ENCODE measurements at regions not wholly inside any gene's neighbourhood (a gene's known extent, or its start where the extent isn't known, plus 50 kb on each side); places are given as distances from the start of the nearest gene placed in this dataset.

DNA sequence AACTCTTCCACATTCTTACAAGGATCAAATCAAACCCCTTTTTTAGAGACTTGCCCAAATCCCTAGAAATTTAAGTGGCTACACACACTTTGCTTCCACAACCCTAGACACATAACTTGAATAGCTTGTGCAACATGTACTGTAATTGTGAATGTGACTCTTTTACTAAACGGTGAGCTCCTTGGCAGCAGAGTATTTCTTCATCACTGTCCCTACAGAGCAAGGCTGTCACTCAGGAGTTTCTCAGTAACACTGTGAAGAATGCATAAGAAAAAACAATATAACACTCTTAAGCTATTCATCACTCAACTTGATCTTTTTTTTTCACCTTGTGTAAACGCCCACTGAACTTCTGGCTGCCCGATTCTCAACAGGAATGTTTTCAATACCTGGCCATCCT is 53.8 kb upstream of the ADAMTS18 start:
- no peak overlapping the region for H3K4me3 ChIP-seq (ENCODE audit: control insufficient read depth, low read depth, low read length)
- TF ChIP-seq, protein P1, sequence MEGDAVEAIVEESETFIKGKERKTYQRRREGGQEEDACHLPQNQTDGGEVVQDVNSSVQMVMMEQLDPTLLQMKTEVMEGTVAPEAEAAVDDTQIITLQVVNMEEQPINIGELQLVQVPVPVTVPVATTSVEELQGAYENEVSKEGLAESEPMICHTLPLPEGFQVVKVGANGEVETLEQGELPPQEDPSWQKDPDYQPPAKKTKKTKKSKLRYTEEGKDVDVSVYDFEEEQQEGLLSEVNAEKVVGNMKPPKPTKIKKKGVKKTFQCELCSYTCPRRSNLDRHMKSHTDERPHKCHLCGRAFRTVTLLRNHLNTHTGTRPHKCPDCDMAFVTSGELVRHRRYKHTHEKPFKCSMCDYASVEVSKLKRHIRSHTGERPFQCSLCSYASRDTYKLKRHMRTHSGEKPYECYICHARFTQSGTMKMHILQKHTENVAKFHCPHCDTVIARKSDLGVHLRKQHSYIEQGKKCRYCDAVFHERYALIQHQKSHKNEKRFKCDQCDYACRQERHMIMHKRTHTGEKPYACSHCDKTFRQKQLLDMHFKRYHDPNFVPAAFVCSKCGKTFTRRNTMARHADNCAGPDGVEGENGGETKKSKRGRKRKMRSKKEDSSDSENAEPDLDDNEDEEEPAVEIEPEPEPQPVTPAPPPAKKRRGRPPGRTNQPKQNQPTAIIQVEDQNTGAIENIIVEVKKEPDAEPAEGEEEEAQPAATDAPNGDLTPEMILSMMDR (IDR thresholded peaks at IDR 0.05; ENCODE audit: control insufficient read depth, insufficient read depth, low read depth, low read length, missing control alignments), result no peak
- no peak for DNase-seq (ENCODE audit: low read depth)

GRCh38 chr16:77491091-77491490 is 56.3 kb upstream of the ADAMTS18 start:
- TF ChIP-seq, protein P1 (IDR thresholded peaks at IDR 0.05; ENCODE audit: control insufficient read depth, insufficient read depth, low read depth, low read length, missing control alignments), result no peak
- no peak for DNase-seq (ENCODE audit: low read depth)
- no peak overlapping the region for H3K4me3 ChIP-seq (ENCODE audit: control insufficient read depth, low read depth, low read length)

GRCh38 chr16:77496934-77497333 is 62.1 kb upstream of the ADAMTS18 start:
- no peak for DNase-seq (ENCODE audit: low read depth)
- TF ChIP-seq, protein P1 (IDR thresholded peaks at IDR 0.05; ENCODE audit: control insufficient read depth, insufficient read depth, low read depth, low read length, missing control alignments), result no peak

DNA sequence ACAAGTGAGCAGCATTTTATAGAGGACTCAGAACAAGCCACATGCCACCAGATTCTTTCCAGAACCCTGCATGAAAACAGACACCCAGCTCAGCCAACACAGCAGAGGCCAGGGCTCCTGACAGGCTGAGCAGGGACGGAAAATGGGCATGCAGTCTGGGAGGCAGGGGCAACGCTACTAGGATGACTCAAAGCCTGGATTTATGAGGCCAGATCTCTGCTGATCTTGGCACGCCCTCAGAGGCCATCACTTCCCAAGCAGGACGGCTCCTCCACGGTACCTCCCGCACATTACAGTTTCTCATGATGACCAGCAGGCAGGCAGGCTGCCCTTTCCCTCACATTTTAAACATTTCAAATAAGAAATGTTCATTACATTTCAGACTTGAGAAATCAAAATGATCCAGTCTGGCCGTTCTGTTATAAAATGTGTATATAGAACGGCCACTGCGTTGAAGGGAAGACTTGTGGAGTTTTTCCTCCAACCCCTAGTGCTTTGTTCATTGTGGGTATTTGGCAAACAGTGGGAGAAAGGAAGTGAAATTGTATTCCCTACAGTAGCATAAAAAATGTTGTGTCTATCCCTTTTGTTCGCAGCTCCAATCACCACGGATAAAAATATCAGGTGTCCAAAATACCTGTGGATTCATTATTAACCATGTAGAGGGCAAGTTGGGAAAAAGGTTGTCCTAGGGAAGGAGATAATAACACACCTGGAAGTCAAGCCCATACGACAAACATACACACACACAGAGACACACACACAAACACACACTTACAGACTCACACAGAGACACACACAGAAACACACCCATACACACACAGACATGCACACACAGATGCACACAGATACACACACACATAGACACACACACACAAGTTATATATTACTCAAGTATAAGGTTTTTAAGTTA is 64.8 kb upstream of the ADAMTS18 start:
- no peak overlapping the region for H3K4me3 ChIP-seq (ENCODE audit: control insufficient read depth, low read depth, low read length)
- TF ChIP-seq, protein P1 (IDR thresholded peaks at IDR 0.05; ENCODE audit: control insufficient read depth, insufficient read depth, low read depth, low read length, missing control alignments), result no peak
- peak; percentile 11 for DNase-seq (ENCODE audit: low read depth)

More at GRCh38 chr16:77496934-77497333, 62.1 kb upstream of the ADAMTS18 start:
- H3K4me3 ChIP-seq (ENCODE audit: control insufficient read depth, low read depth, low read length), result no peak overlapping the region

DNA sequence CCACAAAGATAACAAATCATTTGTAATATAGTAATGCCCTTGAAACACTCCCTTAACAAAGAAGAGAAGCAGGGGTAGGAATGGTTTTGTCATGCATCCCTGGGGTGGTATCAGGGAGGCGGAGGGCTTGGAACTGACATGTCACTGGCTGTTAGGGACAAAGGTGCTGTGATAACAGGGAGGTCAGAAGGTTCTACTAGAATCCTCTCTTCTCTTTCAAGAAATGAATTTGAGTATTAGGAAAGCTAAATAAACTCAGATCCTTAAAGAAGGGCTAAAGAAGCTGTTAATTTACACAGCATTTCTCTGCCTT is 65.4 kb upstream of the ADAMTS18 start:
- TF ChIP-seq, protein P1 (IDR thresholded peaks at IDR 0.05; ENCODE audit: control insufficient read depth, insufficient read depth, low read depth, low read length, missing control alignments), result no peak
- DNase-seq (ENCODE audit: low read depth), result no peak
- H3K4me3 ChIP-seq (ENCODE audit: control insufficient read depth, low read depth, low read length), result no peak overlapping the region

DNA sequence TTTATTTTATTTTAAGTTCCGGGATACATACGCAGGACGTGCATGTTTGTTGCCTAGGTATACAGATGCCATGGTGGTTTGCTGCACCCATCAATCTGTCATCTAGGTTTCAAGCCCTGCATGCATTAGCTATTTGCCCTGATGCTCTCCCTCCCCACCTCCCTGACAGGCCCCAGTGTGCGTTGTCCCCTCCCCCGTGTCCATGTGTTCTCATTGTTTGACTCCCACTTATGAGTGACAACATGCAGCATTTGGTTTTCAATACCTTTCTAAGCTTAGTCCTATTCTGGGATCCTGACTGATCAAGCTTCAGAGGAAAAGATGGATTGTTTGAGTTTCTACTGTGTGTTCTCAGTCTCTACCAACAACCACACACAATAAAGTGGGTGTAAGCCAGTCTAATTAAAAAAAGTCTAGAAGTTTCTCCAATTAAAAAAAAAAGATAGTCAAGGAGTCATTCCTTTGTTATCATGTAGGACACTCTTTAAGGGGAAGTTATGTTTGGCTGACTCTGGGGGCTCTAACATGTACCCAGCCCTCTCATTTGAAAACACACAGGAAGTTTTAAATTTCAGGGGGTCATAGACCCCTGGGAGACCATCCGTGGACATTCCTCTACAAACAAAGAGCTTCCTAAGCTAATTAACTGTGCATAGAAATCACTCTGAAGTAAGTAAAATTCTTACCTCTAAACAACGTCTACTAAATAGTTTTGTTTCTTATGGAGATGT is 66.3 kb upstream of the ADAMTS18 start:
- TF ChIP-seq, protein P1 (IDR thresholded peaks at IDR 0.05; ENCODE audit: control insufficient read depth, insufficient read depth, low read depth, low read length, missing control alignments), result no peak
- H3K4me3 ChIP-seq (ENCODE audit: control insufficient read depth, low read depth, low read length), result no peak overlapping the region
- DNase-seq (ENCODE audit: low read depth), result no peak

All from AG09309 (cell line).